SK-N-SH (cell line): ENCODE measurements at regions not wholly inside any gene's neighbourhood (a gene's known extent, or its start where the extent isn't known, plus 50 kb on each side); places are given as distances from the start of the nearest gene placed in this dataset.

Experiments
- CTCF ChIA-PET: fragments of 300-600, 350-600 bp; formaldehyde crosslinking; extraction: SDS; loops from one replicate; lab custom pipeline; 2021; lab: Yijun Ruan, JAX
- POLR2A ChIA-PET: fragments of 350-600 bp; sonication (Branson Sonifier 250); formaldehyde crosslinking; extraction: SDS; loops from one replicate; lab custom pipeline; 2020; ENCODE audit warnings: antibody characterized with exemption, inconsistent platforms; lab: Yijun Ruan, JAX
- DNase-seq: peaks from one replicate; pipeline ENCODE4 v3.0.0; 2012
- H2AFZ ChIP-seq: fragments of 200-600 bp; sonication (generic); 2 replicates; pipeline ENCODE4 v1.8.1; 2016; ENCODE audit warnings: antibody characterized with exemption, mild to moderate bottlenecking, low read depth
- H3F3A ChIP-seq: fragments of 200-600 bp; sonication (generic); replicated peaks from 2 replicates; pipeline ENCODE3; 2016; ENCODE audit warnings: antibody characterized with exemption, mild to moderate bottlenecking; ENCODE audit not compliant: insufficient read depth
- H3K27ac ChIP-seq, 2 experiments: fragments of 200-500 bp in 1 of 2; fragments of 200-600 bp in 1 of 2; sonication (Bioruptor generic) in 1 of 2; sonication (generic), shearing (Covaris generic) in 1 of 2; 2 replicates each; pipeline versions ENCODE4 v1.5.1 to v1.6.1; 2014 to 2016; ENCODE audit warnings: low read depth in 2 of 2, inconsistent platforms in 1 of 2, low read length in 1 of 2, mild to moderate bottlenecking in 1 of 2, mixed read lengths in 1 of 2
- H3K27me3 ChIP-seq: fragments of 200-600 bp; sonication (generic), shearing (Covaris generic); 2 replicates; pipeline ENCODE4 v1.6.1; 2016; ENCODE audit warnings: mixed run types; ENCODE audit not compliant: insufficient read depth
- H3K36me3 ChIP-seq, 2 experiments: fragments of 200-500 bp in 1 of 2; fragments of 200-600 bp in 1 of 2; sonication (Bioruptor generic) in 1 of 2; sonication (generic) in 1 of 2; replicated peaks in 1 of 2; 2 replicates each; pipeline versions ENCODE3 to v1.5.1; 2014 to 2016; ENCODE audit warnings: low read length in 1 of 2, mild to moderate bottlenecking in 1 of 2; ENCODE audit not compliant: insufficient read depth in 2 of 2, control insufficient read depth in 1 of 2
- H3K4me1 ChIP-seq, 2 experiments: fragments of 200-500 bp in 1 of 2; fragments of 200-600 bp in 1 of 2; sonication (Bioruptor generic) in 1 of 2; sonication (generic), shearing (Covaris generic) in 1 of 2; 2 replicates each; pipeline versions ENCODE4 v1.5.1 to v1.6.1; 2014 to 2016; ENCODE audit warnings: low read depth in 1 of 2, low read length in 1 of 2, mixed run types in 1 of 2; ENCODE audit not compliant: insufficient read depth in 2 of 2, control insufficient read depth in 1 of 2
- H3K4me2 ChIP-seq: fragments of 200-600 bp; sonication (generic), shearing (Covaris generic); 2 replicates; pipeline ENCODE4 v1.6.1; 2017; ENCODE audit warnings: mixed run types
- H3K4me3 ChIP-seq, 2 experiments: fragments of 200-500 bp in 1 of 2; fragments of 200-600 bp in 1 of 2; sonication (Bioruptor generic) in 1 of 2; sonication (generic), shearing (Covaris generic) in 1 of 2; 2 replicates each; pipeline versions ENCODE4 v1.5.1 to v1.8.1; 2014 to 2016; ENCODE audit warnings: low read depth in 2 of 2, inconsistent platforms in 1 of 2, low read length in 1 of 2, mild to moderate bottlenecking in 1 of 2, mixed read lengths in 1 of 2, moderate library complexity in 1 of 2
- H3K79me2 ChIP-seq: fragments of 200-600 bp; sonication (generic); 2 replicates; pipeline ENCODE4 v1.8.1; 2017; ENCODE audit warnings: mild to moderate bottlenecking; ENCODE audit not compliant: insufficient read depth
- H3K9ac ChIP-seq: fragments of 200-600 bp; sonication (generic); 2 replicates; pipeline ENCODE4 v1.6.1; 2017; ENCODE audit warnings: mixed run types
- H3K9me2 ChIP-seq: fragments of 200-600 bp; sonication (generic); 2 replicates; pipeline ENCODE4 v1.6.1; 2017; ENCODE audit warnings: mixed run types
- H3K9me3 ChIP-seq: fragments of 200-600 bp; sonication (generic); 2 replicates; pipeline ENCODE4 v1.6.1; 2017; ENCODE audit warnings: mixed run types, mild to moderate bottlenecking, moderate library complexity
- H4K20me1 ChIP-seq: fragments of 200-600 bp; sonication (generic); 2 replicates; pipeline ENCODE4 v1.6.1; 2017; ENCODE audit warnings: mild to moderate bottlenecking, mixed run types; ENCODE audit not compliant: insufficient read depth
- CHD2 ChIP-seq: fragments of 150-350 bp; IDR thresholded peaks from 2 replicates; pipeline ENCODE4 v1.6.1; 2018; ENCODE audit warnings: low read length; ENCODE audit not compliant: partially characterized antibody
- FOXJ3 ChIP-seq: sonication (generic); formaldehyde crosslinking; IDR thresholded peaks from 2 replicates; pipeline ENCODE4 v1.5.1; 2020; ENCODE audit warnings: mild to moderate bottlenecking, missing genetic modification reagents
- GABPA ChIP-seq: IDR thresholded peaks from 2 replicates; pipeline ENCODE4 v1.4.0; 2012; ENCODE audit warnings: low read depth, mild to moderate bottlenecking
- NFIC ChIP-seq: IDR thresholded peaks from 2 replicates; pipeline ENCODE4 v1.4.0; 2012; ENCODE audit warnings: borderline replicate concordance
- NRF1 ChIP-seq: IDR thresholded peaks from 2 replicates; pipeline ENCODE4 v1.6.1; 2012; ENCODE audit warnings: low read depth, mild to moderate bottlenecking, low read length
- POLR2AphosphoS5 ChIP-seq: IDR thresholded peaks from 2 replicates; pipeline ENCODE4 v1.6.1; 2012; ENCODE audit warnings: low read depth, low read length
- WGBS: methylation state at CpG from one replicate; pipeline ENCODE4 v1.1.6; 2017; ENCODE audit warnings: low lambda C conversion rate; 5-methylcytosine and 5-hydroxymethylcytosine counted together
- TF ChIP-seq, protein P1 (sequence below): IDR thresholded peaks from 2 replicates; pipeline ENCODE4 v1.6.1; 2012; ENCODE audit warnings: mild to moderate bottlenecking, low read depth, low read length, moderate library complexity
- TF ChIP-seq, protein P2 (sequence below): IDR thresholded peaks from 2 replicates; pipeline ENCODE4 v1.4.0; 2012; ENCODE audit warnings: low read depth, borderline replicate concordance
- TF ChIP-seq, protein P3 (sequence below): fragments of 200-600 bp; sonication (generic); IDR thresholded peaks from 2 replicates; pipeline ENCODE4 v1.6.1; 2017; ENCODE audit warnings: antibody characterized with exemption, mild to moderate bottlenecking, moderate library complexity
- TF ChIP-seq, protein P4 (sequence below): IDR thresholded peaks from 2 replicates; pipeline ENCODE4 v1.4.0; 2012; ENCODE audit warnings: low read depth

DNA sequence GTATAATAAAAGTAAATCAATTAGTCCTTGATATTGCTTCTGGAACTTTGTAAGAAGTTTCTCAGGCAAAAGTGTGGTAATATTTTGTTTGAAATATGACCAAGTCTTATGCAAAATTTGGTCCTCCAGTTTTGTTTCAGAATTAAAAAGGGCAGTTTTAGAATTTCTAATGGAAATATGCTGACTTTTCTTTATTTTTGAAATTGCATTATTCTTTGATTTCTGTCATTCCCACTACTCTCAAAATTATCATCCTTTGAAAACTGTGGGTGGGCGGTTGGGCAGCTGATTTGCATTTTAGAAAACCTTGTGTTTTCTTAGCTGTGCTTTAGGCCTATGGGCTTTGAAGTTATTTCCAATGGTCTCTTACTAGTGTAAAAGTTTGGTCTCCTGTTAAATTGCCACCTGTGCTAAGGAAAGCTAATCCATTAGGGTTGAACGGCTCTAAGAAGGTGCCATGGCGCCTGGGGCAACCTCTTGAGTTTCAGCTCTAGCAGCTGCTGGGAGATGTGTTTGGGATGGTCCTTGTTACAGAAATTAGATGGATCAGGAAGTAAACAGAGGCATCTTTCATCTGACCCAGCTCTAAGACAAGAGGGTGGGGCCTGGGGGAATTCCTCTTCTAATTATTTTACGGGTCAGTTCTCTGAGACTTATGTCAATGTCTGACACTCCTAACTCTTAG, 880.8 kb upstream of the SLC35B3 start (continued):
- TF ChIP-seq, protein P1, sequence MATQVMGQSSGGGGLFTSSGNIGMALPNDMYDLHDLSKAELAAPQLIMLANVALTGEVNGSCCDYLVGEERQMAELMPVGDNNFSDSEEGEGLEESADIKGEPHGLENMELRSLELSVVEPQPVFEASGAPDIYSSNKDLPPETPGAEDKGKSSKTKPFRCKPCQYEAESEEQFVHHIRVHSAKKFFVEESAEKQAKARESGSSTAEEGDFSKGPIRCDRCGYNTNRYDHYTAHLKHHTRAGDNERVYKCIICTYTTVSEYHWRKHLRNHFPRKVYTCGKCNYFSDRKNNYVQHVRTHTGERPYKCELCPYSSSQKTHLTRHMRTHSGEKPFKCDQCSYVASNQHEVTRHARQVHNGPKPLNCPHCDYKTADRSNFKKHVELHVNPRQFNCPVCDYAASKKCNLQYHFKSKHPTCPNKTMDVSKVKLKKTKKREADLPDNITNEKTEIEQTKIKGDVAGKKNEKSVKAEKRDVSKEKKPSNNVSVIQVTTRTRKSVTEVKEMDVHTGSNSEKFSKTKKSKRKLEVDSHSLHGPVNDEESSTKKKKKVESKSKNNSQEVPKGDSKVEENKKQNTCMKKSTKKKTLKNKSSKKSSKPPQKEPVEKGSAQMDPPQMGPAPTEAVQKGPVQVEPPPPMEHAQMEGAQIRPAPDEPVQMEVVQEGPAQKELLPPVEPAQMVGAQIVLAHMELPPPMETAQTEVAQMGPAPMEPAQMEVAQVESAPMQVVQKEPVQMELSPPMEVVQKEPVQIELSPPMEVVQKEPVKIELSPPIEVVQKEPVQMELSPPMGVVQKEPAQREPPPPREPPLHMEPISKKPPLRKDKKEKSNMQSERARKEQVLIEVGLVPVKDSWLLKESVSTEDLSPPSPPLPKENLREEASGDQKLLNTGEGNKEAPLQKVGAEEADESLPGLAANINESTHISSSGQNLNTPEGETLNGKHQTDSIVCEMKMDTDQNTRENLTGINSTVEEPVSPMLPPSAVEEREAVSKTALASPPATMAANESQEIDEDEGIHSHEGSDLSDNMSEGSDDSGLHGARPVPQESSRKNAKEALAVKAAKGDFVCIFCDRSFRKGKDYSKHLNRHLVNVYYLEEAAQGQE = no peak
- no peak for TF ChIP-seq NFIC
- TF ChIP-seq NRF1 = no peak
- TF ChIP-seq, protein P2, sequence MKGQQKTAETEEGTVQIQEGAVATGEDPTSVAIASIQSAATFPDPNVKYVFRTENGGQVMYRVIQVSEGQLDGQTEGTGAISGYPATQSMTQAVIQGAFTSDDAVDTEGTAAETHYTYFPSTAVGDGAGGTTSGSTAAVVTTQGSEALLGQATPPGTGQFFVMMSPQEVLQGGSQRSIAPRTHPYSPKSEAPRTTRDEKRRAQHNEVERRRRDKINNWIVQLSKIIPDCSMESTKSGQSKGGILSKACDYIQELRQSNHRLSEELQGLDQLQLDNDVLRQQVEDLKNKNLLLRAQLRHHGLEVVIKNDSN = no peak
- no peak for TF ChIP-seq CHD2

DNA sequence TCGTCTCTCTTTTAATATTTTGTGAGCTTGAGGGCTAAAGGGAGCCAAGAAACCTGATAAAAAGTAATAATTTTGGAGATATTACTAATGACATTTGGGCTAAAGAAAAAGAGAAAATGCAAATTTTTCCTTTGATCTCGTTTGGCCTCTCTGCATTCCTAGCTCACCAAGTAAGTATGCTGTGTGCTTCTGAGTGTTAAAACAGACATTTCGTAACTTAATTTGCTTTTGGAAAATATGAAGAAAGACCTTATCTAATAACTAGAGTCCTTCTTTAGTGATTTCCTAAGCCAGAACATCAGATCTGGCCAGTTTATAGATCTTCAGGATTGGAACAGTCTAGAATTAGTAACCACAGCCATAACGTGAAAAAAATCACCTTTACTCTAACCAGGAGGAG, 872.9 kb upstream of the SLC35B3 start:
- TF ChIP-seq, protein P3, sequence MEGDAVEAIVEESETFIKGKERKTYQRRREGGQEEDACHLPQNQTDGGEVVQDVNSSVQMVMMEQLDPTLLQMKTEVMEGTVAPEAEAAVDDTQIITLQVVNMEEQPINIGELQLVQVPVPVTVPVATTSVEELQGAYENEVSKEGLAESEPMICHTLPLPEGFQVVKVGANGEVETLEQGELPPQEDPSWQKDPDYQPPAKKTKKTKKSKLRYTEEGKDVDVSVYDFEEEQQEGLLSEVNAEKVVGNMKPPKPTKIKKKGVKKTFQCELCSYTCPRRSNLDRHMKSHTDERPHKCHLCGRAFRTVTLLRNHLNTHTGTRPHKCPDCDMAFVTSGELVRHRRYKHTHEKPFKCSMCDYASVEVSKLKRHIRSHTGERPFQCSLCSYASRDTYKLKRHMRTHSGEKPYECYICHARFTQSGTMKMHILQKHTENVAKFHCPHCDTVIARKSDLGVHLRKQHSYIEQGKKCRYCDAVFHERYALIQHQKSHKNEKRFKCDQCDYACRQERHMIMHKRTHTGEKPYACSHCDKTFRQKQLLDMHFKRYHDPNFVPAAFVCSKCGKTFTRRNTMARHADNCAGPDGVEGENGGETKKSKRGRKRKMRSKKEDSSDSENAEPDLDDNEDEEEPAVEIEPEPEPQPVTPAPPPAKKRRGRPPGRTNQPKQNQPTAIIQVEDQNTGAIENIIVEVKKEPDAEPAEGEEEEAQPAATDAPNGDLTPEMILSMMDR = no peak
- TF ChIP-seq FOXJ3 (no peak), NFIC (no peak), POLR2AphosphoS5 (no peak), GABPA (no peak)
- TF ChIP-seq, protein P4, sequence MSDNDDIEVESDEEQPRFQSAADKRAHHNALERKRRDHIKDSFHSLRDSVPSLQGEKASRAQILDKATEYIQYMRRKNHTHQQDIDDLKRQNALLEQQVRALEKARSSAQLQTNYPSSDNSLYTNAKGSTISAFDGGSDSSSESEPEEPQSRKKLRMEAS = no peak
- Histone ChIP-seq H3K4me2 (no peak overlapping the region), H3K79me2 (no peaks in the 10 kb centered on the region), H3K9ac (no peak overlapping the region), H4K20me1 (no peaks in the 10 kb centered on the region), H3K9me3 (no peaks in the 10 kb centered on the region; the same call in 1 of the 2 replicates), H3K4me3 (no peak overlapping the region), H3K36me3 (no peaks in the 10 kb centered on the region), H2AFZ (no peak overlapping the region), H3K9me2 (peaks cover 3% of the 10 kb centered on the region; the same call in 1 of the 2 replicates), H3K27ac (no peak overlapping the region), H3K4me1 (no peaks in the 10 kb centered on the region), H3K27me3 (peaks cover 4% of the 10 kb centered on the region; the same call in 1 of the 2 replicates), H3F3A (no peaks in the 10 kb centered on the region)
- DNase-seq = no peak
- 11% methylated on average over 4 of the region's 4 CpGs for WGBS
- POLR2A ChIA-PET = no interaction called here
- CTCF ChIA-PET = no interaction called here
